H9 (cell line): ENCODE measurements at regions not wholly inside any gene's neighbourhood (a gene's known extent, or its start where the extent isn't known, plus 50 kb on each side); places are given as distances from the start of the nearest gene placed in this dataset.

Source experiments
- DNase-seq: peaks from one replicate; pipeline ENCODE4 v3.0.0-alpha.2; 2017
- H2AFZ ChIP-seq: one replicate; pipeline ENCODE4 v1.6.1; 2013; ENCODE audit warnings: mild to moderate bottlenecking, low read length, control low read depth, moderate library complexity
- H2AK5ac ChIP-seq: 2 replicates; pipeline ENCODE4 v1.6.1; 2013; ENCODE audit warnings: low read length, control low read depth, mixed read lengths; ENCODE audit not compliant: insufficient read length
- H2BK120ac ChIP-seq: one replicate; pipeline ENCODE4 v1.6.1; 2013; ENCODE audit warnings: low read depth, mild to moderate bottlenecking, low read length, control low read depth, inconsistent platforms; ENCODE audit not compliant: poor library complexity, severe bottlenecking
- H2BK12ac ChIP-seq: 2 replicates; pipeline ENCODE4 v1.6.1; 2013; ENCODE audit warnings: low read length, control low read depth, mixed read lengths, low read depth; ENCODE audit not compliant: insufficient read length
- H2BK15ac ChIP-seq: 2 replicates; pipeline ENCODE4 v1.6.1; 2013; ENCODE audit warnings: low read depth, low read length, control low read depth
- H2BK20ac ChIP-seq: one replicate; pipeline ENCODE4 v1.6.1; 2013; ENCODE audit warnings: low read depth, mild to moderate bottlenecking, low read length, control low read depth, inconsistent platforms; ENCODE audit not compliant: poor library complexity, severe bottlenecking
- H2BK5ac ChIP-seq: 2 replicates; pipeline ENCODE4 v1.6.1; 2013; ENCODE audit warnings: low read length, control low read depth, mixed read lengths; ENCODE audit not compliant: insufficient read length
- H3K14ac ChIP-seq: 2 replicates; pipeline ENCODE4 v1.6.1; 2013; ENCODE audit warnings: low read length, control low read depth; ENCODE audit not compliant: insufficient read depth
- H3K18ac ChIP-seq: 2 replicates; pipeline ENCODE4 v1.6.1; 2013; ENCODE audit warnings: low read depth, mild to moderate bottlenecking, mixed read lengths, low read length, control low read depth; ENCODE audit not compliant: insufficient read length
- H3K23ac ChIP-seq: 2 replicates; pipeline ENCODE4 v1.6.1; 2013; ENCODE audit warnings: low read length, control low read depth, mixed read lengths, low read depth; ENCODE audit not compliant: insufficient read length
- H3K23me2 ChIP-seq: 2 replicates; pipeline ENCODE4 v1.6.1; 2013; ENCODE audit warnings: low read depth, mild to moderate bottlenecking, mixed read lengths, low read length, control low read depth; ENCODE audit not compliant: insufficient read length, poor library complexity, severe bottlenecking
- H3K27ac ChIP-seq: 2 replicates; pipeline ENCODE4 v1.5.1; 2013; ENCODE audit warnings: low read length, control low read depth, mixed read lengths, low read depth; ENCODE audit not compliant: insufficient read length
- H3K27me3 ChIP-seq: 2 replicates; pipeline ENCODE4 v1.6.1; 2013; ENCODE audit warnings: low read length, control low read depth, inconsistent platforms; ENCODE audit not compliant: insufficient read depth
- H3K4ac ChIP-seq: 2 replicates; pipeline ENCODE4 v1.6.1; 2013; ENCODE audit warnings: low read depth, mild to moderate bottlenecking, control low read depth, inconsistent platforms, low read length, moderate library complexity
- H3K4me1 ChIP-seq: 2 replicates; pipeline ENCODE4 v1.6.1; 2013; ENCODE audit warnings: low read length, control low read depth, inconsistent platforms; ENCODE audit not compliant: insufficient read depth
- H3K4me2 ChIP-seq: 2 replicates; pipeline ENCODE4 v1.6.1; 2013; ENCODE audit warnings: low read length, control low read depth, mixed read lengths; ENCODE audit not compliant: insufficient read length, insufficient read depth
- H3K56ac ChIP-seq: 2 replicates; pipeline ENCODE4 v1.6.1; 2013; ENCODE audit warnings: low read depth, mild to moderate bottlenecking, mixed read lengths, low read length, control low read depth; ENCODE audit not compliant: insufficient read length
- H3K79me1 ChIP-seq: 2 replicates; pipeline ENCODE4 v1.6.1; 2013; ENCODE audit warnings: low read depth, mild to moderate bottlenecking, moderate library complexity, low read length, control low read depth, inconsistent platforms; ENCODE audit not compliant: insufficient read depth, poor library complexity, severe bottlenecking
- H3K79me2 ChIP-seq: 2 replicates; pipeline ENCODE4 v1.6.1; 2013; ENCODE audit warnings: low read length, control low read depth, inconsistent platforms; ENCODE audit not compliant: insufficient read depth
- H3K9ac ChIP-seq: 2 replicates; pipeline ENCODE4 v1.6.1; 2013; ENCODE audit warnings: low read length, control low read depth, mixed read lengths; ENCODE audit not compliant: insufficient read length; ENCODE audit errors: extremely low read depth
- H3K9me3 ChIP-seq: one replicate; pipeline ENCODE4 v1.6.1; 2013; ENCODE audit warnings: low read depth, low read length, inconsistent platforms; ENCODE audit not compliant: control insufficient read depth
- H3T11ph ChIP-seq: one replicate; pipeline ENCODE4 v1.6.1; 2013; ENCODE audit warnings: mild to moderate bottlenecking, low read length, control low read depth, inconsistent platforms
- H4K20me1 ChIP-seq: one replicate; pipeline ENCODE4 v1.6.1; 2013; ENCODE audit not compliant: control insufficient read depth, insufficient read length, insufficient read depth
- H4K5ac ChIP-seq: 2 replicates; pipeline ENCODE4 v1.6.1; 2013; ENCODE audit warnings: low read depth, mild to moderate bottlenecking, mixed read lengths, low read length, control low read depth; ENCODE audit not compliant: insufficient read length
- H4K8ac ChIP-seq: replicated peaks from 2 replicates; pipeline ENCODE4 v1.6.1; 2013; ENCODE audit warnings: low read length, control low read depth, mixed read lengths, low read depth; ENCODE audit not compliant: insufficient read length
- H4K91ac ChIP-seq: 2 replicates; pipeline ENCODE4 v1.6.1; 2013; ENCODE audit warnings: low read depth, mild to moderate bottlenecking, moderate library complexity, mixed read lengths, low read length, control low read depth; ENCODE audit not compliant: insufficient read length
- H3K27ac Mint-ChIP-seq, 3 experiments: 2 replicates in 2 of 3; 3 replicates in 1 of 3; pipeline ENCODE4 v1.8.0; 2020 to 2021; ENCODE audit warnings: mixed read lengths in 3 of 3, mild to moderate bottlenecking in 1 of 3, moderate library complexity in 1 of 3
- H3K27me3 Mint-ChIP-seq: 2 replicates; pipeline ENCODE4 v1.8.0; 2021; ENCODE audit warnings: low read depth, mild to moderate bottlenecking, moderate library complexity, mixed read lengths
- H3K36me3 Mint-ChIP-seq, 3 experiments: 2 replicates in 2 of 3; 3 replicates in 1 of 3; pipeline ENCODE4 v1.8.0; 2020 to 2021; ENCODE audit warnings: low read depth in 3 of 3, mixed read lengths in 3 of 3; ENCODE audit not compliant: insufficient read depth in 1 of 3
- H3K4me1 Mint-ChIP-seq, 2 experiments: 2 replicates each; pipeline ENCODE4 v1.8.0; 2020; ENCODE audit warnings: mixed read lengths in 2 of 2
- H3K4me3 Mint-ChIP-seq, 2 experiments: 2 replicates in 1 of 2; 3 replicates in 1 of 2; pipeline ENCODE4 v1.8.0; 2020 to 2021; ENCODE audit warnings: mild to moderate bottlenecking in 2 of 2, mixed read lengths in 2 of 2, moderate library complexity in 1 of 2
- H3K9me3 Mint-ChIP-seq, 2 experiments: 2 replicates in 1 of 2; 3 replicates in 1 of 2; pipeline ENCODE4 v1.8.0; 2020; ENCODE audit warnings: mild to moderate bottlenecking in 2 of 2, mixed read lengths in 2 of 2, moderate library complexity in 1 of 2
- CTCF ChIP-seq: fragments of 200-600 bp; sonication (generic); conservative IDR thresholded peaks from 3 replicates; pipeline ENCODE4 v1.8.0; 2021; ENCODE audit warnings: antibody characterized with exemption, mild to moderate bottlenecking
- WGBS: extraction: QIAGEN DNeasy Blood & Tissue Kit; methylation state at CpG from one replicate; pipeline ENCODE4 v1.1.7; 2013; ENCODE audit warnings: missing lambda C conversion rate, low lambda C conversion rate, mixed read lengths; ENCODE audit not compliant: insufficient read length; ENCODE audit errors: extremely low coverage; 5-methylcytosine and 5-hydroxymethylcytosine counted together

DNA sequence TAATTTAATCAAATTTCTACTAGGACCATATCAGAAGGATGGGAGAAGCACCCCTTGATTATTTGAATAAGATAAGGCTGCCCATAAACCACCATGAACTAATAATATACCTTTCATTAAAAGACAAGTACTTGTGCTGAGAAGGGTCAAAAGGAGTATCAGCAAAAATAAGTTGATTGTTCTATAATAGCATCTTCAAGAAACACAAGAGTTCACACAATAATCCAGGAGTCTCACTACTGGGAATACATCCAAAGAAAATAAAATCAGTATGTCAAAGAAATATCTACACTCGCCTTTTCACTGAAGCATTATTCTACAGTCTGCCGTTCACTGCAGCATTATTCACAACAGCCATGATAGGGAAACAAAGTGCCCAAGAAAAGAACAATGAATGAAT is 1310.1 kb upstream of the PCDH9 start:
- H3K27ac ChIP-seq = no peak overlapping the region
- H2AFZ ChIP-seq = no peak overlapping the region
- H2BK5ac ChIP-seq = no peak overlapping the region
- no peak overlapping the region for H3K23ac ChIP-seq
- DNase-seq = no peak
- H4K8ac ChIP-seq = no peak overlapping the region
- TF ChIP-seq CTCF = no peak
- WGBS = no CpG with 5 or more reads among the region's 2 CpGs
- H2BK15ac ChIP-seq = no peak overlapping the region
- H3K4me1 Mint-ChIP-seq = peaks cover 0 to 2% of the 10 kb centered on the region in 2 experiments; a peak in 1 of 4 replicates
- no peak overlapping the region for H3K4me2 ChIP-seq
- H3K9ac ChIP-seq = no peak overlapping the region
- no peaks in the 10 kb centered on the region for H3K27me3 ChIP-seq
- no peak overlapping the region for H4K91ac ChIP-seq
- H3T11ph ChIP-seq = no peak overlapping the region
- no peak overlapping the region for H3K27ac Mint-ChIP-seq
- H3K56ac ChIP-seq = no peak overlapping the region
- H4K20me1 ChIP-seq = no peaks in the 10 kb centered on the region
- H3K23me2 ChIP-seq = no peaks in the 10 kb centered on the region
- no peak overlapping the region for H3K18ac ChIP-seq
- no peak overlapping the region for H2BK20ac ChIP-seq
- no peak overlapping the region for H3K14ac ChIP-seq
- H3K79me2 ChIP-seq = no peaks in the 10 kb centered on the region
- H3K36me3 Mint-ChIP-seq = no peaks in the 10 kb centered on the region
- no peak overlapping the region for H4K5ac ChIP-seq
- no peak overlapping the region for H3K4ac ChIP-seq
- no peaks in the 10 kb centered on the region for H3K9me3 Mint-ChIP-seq
- no peaks in the 10 kb centered on the region for H3K27me3 Mint-ChIP-seq
- H2BK12ac ChIP-seq = no peak overlapping the region
- H2BK120ac ChIP-seq = no peak overlapping the region
- H3K79me1 ChIP-seq = no peaks in the 10 kb centered on the region
- no peaks in the 10 kb centered on the region for H3K9me3 ChIP-seq
- no peak overlapping the region for H3K4me3 Mint-ChIP-seq
- no peak overlapping the region for H2AK5ac ChIP-seq
- no peaks in the 10 kb centered on the region for H3K4me1 ChIP-seq
